ENCODE measurements at regions not wholly inside any gene's neighbourhood (a gene's known extent, or its start where the extent isn't known, plus 50 kb on each side); places are given as distances from the start of the nearest gene placed in this dataset.

DNA sequence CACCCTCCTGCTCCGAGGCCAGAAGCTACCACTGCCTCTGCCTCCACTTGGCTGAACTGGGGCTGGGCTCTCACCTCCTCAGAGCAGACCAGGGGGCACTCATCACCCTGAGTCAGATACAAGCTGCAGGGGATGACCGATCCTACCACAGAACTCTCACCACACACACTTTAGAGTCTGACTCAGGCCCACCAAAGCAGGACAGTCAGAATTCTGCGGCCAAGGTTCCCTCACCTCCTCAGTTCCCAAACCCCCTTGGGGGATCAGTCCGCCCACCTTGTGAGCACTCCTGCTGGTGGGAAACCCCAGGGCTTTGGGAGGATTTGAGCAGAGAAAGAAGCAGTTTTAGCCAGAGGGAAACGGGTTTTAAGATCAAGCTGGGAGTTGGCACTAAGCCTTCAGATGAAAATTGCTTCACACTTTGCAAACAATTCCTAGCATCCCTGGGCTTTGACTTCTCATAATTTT, 587.8 kb upstream of the JAG1 start:
- H3K4me3 ChIP-seq (replicated peaks; ENCODE audit: low read depth, low read length), result no peak overlapping the region
- DNase-seq (ENCODE audit: low read depth), result peak; percentile 71
- TF ChIP-seq, protein P1, sequence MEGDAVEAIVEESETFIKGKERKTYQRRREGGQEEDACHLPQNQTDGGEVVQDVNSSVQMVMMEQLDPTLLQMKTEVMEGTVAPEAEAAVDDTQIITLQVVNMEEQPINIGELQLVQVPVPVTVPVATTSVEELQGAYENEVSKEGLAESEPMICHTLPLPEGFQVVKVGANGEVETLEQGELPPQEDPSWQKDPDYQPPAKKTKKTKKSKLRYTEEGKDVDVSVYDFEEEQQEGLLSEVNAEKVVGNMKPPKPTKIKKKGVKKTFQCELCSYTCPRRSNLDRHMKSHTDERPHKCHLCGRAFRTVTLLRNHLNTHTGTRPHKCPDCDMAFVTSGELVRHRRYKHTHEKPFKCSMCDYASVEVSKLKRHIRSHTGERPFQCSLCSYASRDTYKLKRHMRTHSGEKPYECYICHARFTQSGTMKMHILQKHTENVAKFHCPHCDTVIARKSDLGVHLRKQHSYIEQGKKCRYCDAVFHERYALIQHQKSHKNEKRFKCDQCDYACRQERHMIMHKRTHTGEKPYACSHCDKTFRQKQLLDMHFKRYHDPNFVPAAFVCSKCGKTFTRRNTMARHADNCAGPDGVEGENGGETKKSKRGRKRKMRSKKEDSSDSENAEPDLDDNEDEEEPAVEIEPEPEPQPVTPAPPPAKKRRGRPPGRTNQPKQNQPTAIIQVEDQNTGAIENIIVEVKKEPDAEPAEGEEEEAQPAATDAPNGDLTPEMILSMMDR (IDR thresholded peaks at IDR 0.05; ENCODE audit: low read length, missing control alignments), result no peak

DNA sequence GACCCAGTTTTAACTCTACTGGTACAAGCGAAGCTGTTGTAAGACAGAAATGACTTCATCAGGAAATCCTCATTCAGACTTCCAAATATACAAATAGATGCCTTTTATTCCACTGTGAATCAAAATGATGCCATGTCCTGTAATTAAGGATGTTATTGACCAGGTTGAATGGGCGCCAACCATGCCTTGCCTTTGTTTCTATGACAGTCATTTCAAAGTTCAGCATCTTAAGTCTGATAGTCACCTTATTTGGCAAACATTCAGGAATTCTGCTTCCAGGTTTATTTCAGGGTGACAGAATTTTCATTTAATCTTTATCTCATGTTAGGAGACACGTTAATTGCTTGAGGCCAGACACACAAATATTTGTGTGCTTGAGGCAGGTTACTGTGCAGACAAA, 592.8 kb upstream of the JAG1 start:
- no peak overlapping the region for H3K4me3 ChIP-seq (replicated peaks; ENCODE audit: low read depth, low read length)
- TF ChIP-seq, protein P1 (IDR thresholded peaks at IDR 0.05; ENCODE audit: low read length, missing control alignments), result no peak
- DNase-seq (ENCODE audit: low read depth), result no peak

DNA sequence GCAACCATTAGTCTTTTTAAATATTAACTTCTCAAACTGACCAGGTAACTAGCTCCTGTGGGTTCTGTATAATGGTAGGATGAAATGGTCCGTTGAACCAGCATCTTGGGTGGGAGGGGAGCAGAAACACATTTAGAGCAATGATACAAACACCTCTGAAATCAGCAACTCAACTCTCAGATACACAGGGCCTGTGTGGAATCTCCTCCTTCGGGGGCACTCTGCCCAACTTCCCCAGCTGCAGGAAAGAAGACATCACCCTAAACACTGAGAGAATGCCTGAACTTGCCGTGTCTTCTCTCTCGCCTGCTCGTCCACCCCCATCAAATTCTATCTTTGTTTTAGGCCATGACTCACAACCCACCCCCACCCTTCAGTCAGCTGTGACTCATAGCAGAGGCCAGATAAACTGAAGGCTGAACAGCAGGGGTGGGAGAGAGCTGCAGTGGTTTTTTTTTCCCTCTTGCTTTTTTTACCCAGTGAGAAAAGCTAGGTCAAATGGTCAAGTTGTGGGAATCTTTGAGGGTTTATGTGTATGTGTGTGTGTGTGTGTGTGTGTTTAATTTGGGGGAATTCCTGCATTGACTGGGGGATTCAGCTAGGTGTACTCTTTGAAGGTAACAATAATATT, 593.4 kb upstream of the JAG1 start:
- DNase-seq (ENCODE audit: low read depth), result peak; percentile 95

DNA sequence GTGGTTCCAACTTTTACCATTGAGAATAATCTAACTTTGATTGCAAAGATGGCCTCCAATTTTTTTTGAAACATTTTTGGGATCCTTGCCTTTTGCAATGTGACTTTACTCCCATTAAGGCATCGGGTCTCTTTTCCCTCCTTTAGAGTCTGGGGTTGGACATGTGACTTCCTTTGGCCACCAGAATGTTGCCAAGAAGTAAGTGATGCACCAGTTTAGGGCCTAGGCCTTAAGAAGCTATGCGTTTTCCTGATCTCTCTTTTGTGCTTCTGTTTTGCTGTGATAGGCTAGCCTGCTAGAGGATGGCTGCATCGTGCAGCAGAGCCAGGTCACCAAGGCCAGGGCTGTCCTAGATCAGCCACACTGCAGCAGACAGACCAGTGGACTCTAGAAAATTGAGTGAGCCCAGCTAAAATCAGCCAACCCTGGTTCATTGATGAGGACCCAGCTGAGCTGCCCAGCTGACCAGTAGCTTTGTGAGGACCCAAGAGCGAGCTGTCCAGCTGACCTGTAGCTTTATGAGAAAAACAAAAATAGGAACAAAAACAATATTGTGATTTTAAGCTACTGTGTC, 594.0 kb upstream of the JAG1 start:
- H3K4me3 ChIP-seq (replicated peaks; ENCODE audit: low read depth, low read length), result no peak overlapping the region
- peak; percentile 20 for DNase-seq (ENCODE audit: low read depth)
- TF ChIP-seq, protein P1 (IDR thresholded peaks at IDR 0.05; ENCODE audit: low read length, missing control alignments), result no peak

More for the DNA sequence above, 593.4 kb upstream of the JAG1 start:
- no peak overlapping the region for H3K4me3 ChIP-seq (replicated peaks; ENCODE audit: low read depth, low read length)
- TF ChIP-seq, protein P1 (IDR thresholded peaks at IDR 0.05; ENCODE audit: low read length, missing control alignments), result peak; percentile 26

DNA sequence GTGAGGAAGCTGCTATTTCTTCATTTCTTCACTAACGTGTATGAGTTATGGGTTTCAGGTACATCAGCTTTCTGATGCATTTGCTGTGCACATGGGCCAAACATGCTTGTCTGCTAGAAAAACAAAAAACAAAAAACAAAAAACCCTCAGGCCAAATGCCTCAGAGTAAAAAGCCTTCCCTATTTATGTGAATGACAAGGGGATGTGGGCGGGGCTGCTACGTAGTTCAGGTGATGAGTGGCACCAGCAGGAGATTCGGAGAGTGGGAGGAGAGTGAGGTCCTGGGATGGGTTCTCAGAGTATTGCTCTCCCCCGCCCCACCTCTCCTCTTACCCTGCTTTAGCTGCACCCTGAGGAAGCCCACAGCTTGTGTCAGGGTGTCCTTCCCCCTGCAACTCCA, 596.8 kb upstream of the JAG1 start:
- no peak overlapping the region for H3K4me3 ChIP-seq (replicated peaks; ENCODE audit: low read depth, low read length)
- no peak for DNase-seq (ENCODE audit: low read depth)
- TF ChIP-seq, protein P1 (IDR thresholded peaks at IDR 0.05; ENCODE audit: low read length, missing control alignments), result no peak

DNA sequence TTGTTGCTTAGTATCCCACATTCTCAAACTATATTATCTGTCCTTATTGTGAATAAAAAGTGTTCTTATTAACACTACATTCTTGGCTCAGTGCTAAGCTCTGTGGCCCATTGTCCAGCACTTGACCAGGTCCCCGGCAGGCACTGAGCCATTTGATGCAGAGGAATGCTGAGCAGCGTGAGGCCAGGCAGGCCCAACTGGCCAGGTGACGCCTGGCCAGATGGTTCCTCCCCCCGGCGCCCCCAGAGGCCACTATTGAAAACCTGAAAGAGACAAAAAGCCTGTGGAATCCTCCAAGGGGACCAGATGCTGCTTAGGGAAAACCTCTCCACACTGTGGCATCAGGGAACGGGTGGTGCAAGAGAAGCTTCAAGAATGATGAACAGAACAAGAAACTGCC, 597.5 kb upstream of the JAG1 start:
- no peak overlapping the region for H3K4me3 ChIP-seq (replicated peaks; ENCODE audit: low read depth, low read length)
- no peak for DNase-seq (ENCODE audit: low read depth)
- TF ChIP-seq, protein P1 (IDR thresholded peaks at IDR 0.05; ENCODE audit: low read length, missing control alignments), result no peak

Data from fibroblast of pulmonary artery (primary cell).